NCI-H2227 (cell line): ENCODE measurements at regions not wholly inside any gene's neighbourhood (a gene's known extent, or its start where the extent isn't known, plus 50 kb on each side); places are given as distances from the start of the nearest gene placed in this dataset.
"Not testable (repeated sequence)": the region's sequence is repeated elsewhere in the genome, so short reads cannot be mapped to it uniquely, and the experiment has no call there.

Experiments used
- DNase-seq: peaks from one replicate; lab custom pipeline; 2025; ENCODE audit not compliant: unreplicated experiment; lab: John Stamatoyannopoulos, UW

DNA sequence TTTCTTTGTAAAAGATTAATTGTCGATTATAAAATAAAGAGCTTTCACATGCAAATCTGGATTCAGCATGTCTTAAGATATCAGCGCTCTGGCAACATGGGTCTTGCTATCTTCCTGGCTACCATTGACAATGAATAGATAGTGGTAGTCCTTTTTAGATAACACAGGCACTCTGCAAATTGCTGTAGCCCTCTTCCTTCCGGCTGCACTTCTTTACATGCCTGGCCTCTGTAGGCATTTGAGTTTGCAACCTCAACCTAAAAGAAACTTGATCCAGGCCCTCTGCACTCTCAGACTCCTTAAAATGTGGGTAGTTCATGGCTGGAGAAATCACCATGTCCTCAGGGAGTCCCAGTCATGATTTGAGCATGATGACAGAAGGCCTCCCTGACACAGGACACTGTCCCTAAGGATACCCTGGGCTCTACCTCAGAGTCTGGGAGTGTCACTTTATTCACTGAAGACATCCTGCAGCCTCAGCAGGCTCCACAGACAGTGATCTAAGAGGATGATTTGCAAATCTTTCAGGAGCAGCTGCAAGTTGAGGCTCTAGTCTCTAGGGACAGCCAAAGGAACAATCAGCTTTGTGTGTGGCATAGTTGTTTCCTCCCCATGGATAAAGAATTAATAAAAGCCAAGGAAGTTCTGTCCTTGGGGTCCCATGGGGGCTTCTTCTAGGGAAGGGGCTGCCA lies 529.4 kb downstream of the RBFOX1 start:
- DNase-seq: no peak

GRCh38 chr16:7853197-7853596 lies 520.6 kb downstream of the RBFOX1 start:
- no peak for DNase-seq

DNA sequence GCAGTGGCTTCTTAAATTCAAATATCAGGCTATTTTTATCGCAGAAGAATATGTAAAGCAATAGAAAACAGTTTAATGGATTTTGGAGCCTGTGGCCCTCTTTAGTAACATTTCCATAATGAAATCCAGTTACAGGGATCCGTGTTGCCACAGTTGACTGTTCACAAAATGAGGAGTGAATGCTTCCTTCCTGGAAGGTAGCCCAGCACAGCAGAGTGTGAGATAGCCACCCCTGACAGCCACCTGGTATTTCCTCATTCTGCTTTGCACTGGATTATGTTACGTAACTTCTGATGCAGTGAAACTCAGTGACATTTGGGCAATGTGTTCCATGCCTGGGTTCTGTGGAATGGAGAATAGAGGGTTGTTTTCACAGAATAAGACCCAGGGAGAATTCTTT lies 517.2 kb downstream of the RBFOX1 start:
- no peak for DNase-seq

GRCh38 chr16:7843261-7843660 lies 510.6 kb downstream of the RBFOX1 start:
- DNase-seq: no peak

DNA sequence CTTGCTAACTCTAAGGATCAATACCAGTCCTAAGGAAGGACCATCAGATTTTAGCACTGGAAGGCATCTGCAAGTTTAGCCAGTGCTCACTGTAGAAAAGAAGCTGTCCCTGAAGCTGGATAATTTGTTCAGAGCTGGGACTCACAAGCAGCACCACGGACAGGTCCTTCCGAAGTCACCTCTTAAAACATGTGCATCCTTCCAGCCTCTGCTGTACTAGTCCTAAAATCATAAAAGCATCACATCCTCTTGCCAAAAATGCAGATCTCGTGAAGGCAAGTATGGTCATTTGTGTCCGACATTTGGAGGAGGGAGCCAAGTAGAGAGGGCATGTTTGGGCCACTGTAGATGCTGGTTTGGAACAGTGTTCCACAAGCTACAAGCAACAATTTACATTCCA lies 506.9 kb downstream of the RBFOX1 start:
- DNase-seq: no peak

DNA sequence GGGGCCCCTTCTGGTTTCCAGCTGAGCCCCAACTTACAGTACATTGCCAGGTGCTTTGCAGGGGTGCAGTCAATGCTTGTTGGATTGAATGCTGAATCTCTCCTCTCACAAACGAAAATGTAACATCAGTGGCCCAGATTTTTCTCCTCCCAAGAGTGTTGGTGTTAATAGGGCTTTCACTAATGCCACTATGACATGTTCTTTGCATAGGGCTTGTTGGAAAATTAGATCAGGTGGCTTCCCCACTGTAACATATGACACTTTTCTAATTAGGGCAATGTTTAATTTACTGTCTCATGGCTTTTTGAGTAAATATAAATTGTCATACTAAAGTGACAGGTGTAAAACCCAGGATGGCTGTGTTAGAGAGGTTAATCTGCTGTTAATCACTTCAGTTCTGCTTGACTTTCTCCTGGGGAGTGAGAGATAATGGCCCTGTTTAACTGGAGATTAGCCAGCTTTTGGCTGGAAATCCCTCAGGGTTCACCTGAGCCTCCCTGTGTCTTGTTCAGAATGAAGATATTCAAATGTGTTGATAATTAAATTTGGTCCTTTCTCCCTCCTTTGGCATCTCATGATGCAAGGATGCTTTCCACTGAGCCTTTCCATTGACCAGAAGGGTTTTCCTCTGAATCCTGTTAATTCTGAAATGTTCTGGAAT lies 502.3 kb downstream of the RBFOX1 start:
- no peak for DNase-seq

DNA sequence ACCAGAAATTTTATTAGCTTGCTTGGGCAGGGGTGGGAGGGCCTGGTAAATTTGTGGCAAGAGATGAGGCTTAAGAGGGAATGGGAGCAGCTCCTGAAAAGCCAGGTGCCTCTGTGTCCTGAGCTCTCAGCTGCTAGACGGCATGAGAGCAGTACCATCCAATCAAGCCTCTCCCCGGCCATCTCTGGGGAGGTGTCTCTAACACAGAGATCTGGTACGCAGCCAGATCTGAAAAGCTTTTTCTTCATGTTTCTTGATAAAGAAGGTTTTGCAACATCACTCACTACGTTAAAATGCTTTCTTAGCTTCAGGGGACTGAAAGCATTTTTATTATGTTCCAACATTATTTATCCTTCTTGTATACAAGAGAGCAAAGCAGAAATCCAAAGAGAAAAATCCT lies 488.2 kb downstream of the RBFOX1 start:
- DNase-seq: no peak

- DNase-seq: peak; percentile 31
These were observed 473.2 kb downstream of the RBFOX1 start for GRCh38 chr16:7805686-7806396.

- DNase-seq: no peak
These were observed 472.1 kb downstream of the RBFOX1 start for GRCh38 chr16:7804635-7805195.

GRCh38 chr16:7792346-7792745 lies 459.7 kb downstream of the RBFOX1 start:
- no peak for DNase-seq

DNA sequence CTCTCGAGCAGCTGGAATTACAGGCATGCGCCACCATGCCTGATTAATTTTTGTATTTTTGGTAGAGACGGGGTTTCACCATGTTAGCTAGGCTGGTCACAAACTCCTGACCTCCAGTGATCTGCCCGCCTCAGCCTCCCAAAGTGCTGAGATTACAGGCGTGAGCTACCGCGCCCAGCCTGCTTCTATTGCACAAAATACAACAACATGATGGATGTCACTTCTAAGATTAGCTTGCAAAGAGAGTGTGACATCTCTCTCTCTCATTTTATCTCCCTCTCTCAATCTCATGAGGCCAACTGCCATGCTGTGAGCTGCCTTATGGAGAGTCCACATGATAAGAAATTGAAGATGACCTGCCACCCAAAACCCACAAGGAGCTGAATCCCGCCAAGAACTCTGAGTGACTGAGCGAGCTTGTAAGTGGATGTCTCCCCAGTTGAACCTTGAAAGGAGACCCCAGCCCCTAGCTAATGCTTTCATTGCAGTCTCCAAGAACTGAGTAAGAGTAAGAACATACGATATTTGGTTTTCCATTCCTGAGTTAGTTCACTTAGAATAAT lies 458.5 kb downstream of the RBFOX1 start:
- no peak for DNase-seq

DNA sequence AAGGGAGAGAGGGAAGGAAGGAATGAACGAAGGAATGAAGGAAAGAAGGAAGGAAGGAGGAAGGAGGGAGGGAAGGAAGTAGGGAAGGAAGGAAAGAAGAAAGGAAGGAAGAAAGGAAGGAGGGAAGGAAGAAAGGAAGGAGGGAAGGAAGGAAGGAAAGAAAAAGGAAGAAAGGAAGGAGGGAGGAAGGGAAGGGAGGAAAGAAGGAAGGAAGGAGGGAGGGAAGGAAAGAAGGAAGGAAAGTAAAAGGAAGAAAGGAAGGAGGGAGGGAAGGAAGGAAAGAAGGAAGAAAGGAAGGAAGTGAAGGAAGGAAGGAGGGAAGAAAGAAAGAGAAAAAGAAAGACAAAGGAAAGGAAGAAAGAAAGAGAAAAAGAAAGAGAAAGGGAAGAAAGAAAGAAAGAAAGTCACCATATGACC lies 442.4 kb downstream of the RBFOX1 start:
- DNase-seq: no peak

DNA sequence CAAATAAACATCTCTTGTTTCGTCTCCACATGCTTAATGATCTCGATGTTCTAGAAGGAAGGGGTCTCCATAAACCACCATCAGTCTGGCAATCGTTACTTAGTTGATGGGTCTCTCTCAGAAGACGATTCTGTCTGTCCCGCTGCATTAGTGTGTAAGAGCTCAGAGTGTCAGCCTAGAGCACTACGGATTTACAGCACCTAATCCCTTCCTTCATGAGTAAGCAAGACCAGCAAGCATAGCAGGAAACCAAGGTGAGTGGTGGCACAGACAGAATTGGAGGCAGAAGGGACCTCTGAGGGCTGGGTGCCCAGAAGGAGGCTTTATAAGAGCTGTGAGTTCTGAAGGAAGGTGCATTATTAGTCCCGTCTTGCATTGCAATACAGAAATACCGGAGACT lies 440.1 kb downstream of the RBFOX1 start:
- DNase-seq: no peak

GRCh38 chr16:7769091-7769490 lies 436.4 kb downstream of the RBFOX1 start:
- DNase-seq: not testable (repeated sequence)

DNA sequence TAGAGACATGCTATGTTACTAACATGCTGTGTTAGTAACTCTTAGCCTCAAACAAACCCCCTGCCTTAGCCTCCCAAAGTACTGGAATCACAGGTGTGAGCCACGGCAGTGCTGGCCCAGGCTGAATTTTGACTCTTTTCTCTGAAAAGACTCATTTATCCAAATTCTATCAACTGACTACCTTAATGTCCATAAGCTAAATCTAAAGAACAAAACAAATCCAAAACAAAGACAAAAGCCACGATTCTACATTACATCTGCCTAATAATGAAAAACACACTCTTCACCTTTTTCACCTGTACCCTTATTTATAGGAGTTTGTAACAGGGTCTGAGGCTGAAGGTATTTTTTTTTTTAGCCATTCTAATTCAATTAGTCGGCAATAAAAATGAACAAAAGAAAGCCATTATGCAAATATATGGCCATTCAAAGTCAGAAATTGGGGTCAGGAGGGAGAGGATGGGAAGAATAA lies 432.5 kb downstream of the RBFOX1 start:
- DNase-seq: no peak

GRCh38 chr16:7763111-7763510 lies 430.5 kb downstream of the RBFOX1 start:
- DNase-seq: no peak
